GM12892 (cell line): ENCODE measurements at regions not wholly inside any gene's neighbourhood (a gene's known extent, or its start where the extent isn't known, plus 50 kb on each side); places are given as distances from the start of the nearest gene placed in this dataset.

Experiments used
- POLR2A ChIP-seq: IDR thresholded peaks from 2 replicates; pipeline ENCODE4 v1.6.1; 2011; ENCODE audit warnings: low read depth, low read length, control low read depth
- POLR2AphosphoS5 ChIP-seq: IDR thresholded peaks from 2 replicates; pipeline ENCODE4 v1.6.1; 2011; ENCODE audit warnings: low read depth, low read length, control low read depth

DNA sequence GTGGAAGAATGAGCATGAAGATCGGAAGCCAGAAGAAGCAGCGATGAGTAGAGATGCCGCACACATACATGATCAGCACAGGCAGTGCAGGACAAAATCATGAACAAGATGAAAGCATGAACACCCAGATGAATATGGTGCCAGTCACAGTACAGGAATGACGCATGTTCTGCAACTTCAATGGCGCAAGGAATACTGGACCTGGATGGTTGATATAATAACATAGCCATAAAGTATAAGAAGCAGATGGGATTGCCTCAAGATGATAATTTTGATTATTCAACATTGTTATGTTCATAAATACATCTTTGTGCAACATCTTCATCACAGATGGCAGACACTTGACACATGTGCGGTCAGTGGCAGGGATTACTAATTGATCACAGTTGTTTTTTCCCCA, 59.7 kb upstream of the SLCO3A1 start:
- TF ChIP-seq POLR2AphosphoS5 (no peak), POLR2A (no peak)
